H9 (cell line): ENCODE measurements at regions not wholly inside any gene's neighbourhood (a gene's known extent, or its start where the extent isn't known, plus 50 kb on each side); places are given as distances from the start of the nearest gene placed in this dataset.

Source experiments
- DNase-seq: peaks from one replicate; pipeline ENCODE4 v3.0.0-alpha.2; 2017
- H2AFZ ChIP-seq: one replicate; pipeline ENCODE4 v1.6.1; 2013; ENCODE audit warnings: mild to moderate bottlenecking, low read length, control low read depth, moderate library complexity
- H2AK5ac ChIP-seq: 2 replicates; pipeline ENCODE4 v1.6.1; 2013; ENCODE audit warnings: low read length, control low read depth, mixed read lengths; ENCODE audit not compliant: insufficient read length
- H2BK120ac ChIP-seq: one replicate; pipeline ENCODE4 v1.6.1; 2013; ENCODE audit warnings: low read depth, mild to moderate bottlenecking, low read length, control low read depth, inconsistent platforms; ENCODE audit not compliant: poor library complexity, severe bottlenecking
- H2BK12ac ChIP-seq: 2 replicates; pipeline ENCODE4 v1.6.1; 2013; ENCODE audit warnings: low read length, control low read depth, mixed read lengths, low read depth; ENCODE audit not compliant: insufficient read length
- H2BK15ac ChIP-seq: 2 replicates; pipeline ENCODE4 v1.6.1; 2013; ENCODE audit warnings: low read depth, low read length, control low read depth
- H2BK20ac ChIP-seq: one replicate; pipeline ENCODE4 v1.6.1; 2013; ENCODE audit warnings: low read depth, mild to moderate bottlenecking, low read length, control low read depth, inconsistent platforms; ENCODE audit not compliant: poor library complexity, severe bottlenecking
- H2BK5ac ChIP-seq: 2 replicates; pipeline ENCODE4 v1.6.1; 2013; ENCODE audit warnings: low read length, control low read depth, mixed read lengths; ENCODE audit not compliant: insufficient read length
- H3K14ac ChIP-seq: 2 replicates; pipeline ENCODE4 v1.6.1; 2013; ENCODE audit warnings: low read length, control low read depth; ENCODE audit not compliant: insufficient read depth
- H3K18ac ChIP-seq: 2 replicates; pipeline ENCODE4 v1.6.1; 2013; ENCODE audit warnings: low read depth, mild to moderate bottlenecking, mixed read lengths, low read length, control low read depth; ENCODE audit not compliant: insufficient read length
- H3K23ac ChIP-seq: 2 replicates; pipeline ENCODE4 v1.6.1; 2013; ENCODE audit warnings: low read length, control low read depth, mixed read lengths, low read depth; ENCODE audit not compliant: insufficient read length
- H3K23me2 ChIP-seq: 2 replicates; pipeline ENCODE4 v1.6.1; 2013; ENCODE audit warnings: low read depth, mild to moderate bottlenecking, mixed read lengths, low read length, control low read depth; ENCODE audit not compliant: insufficient read length, poor library complexity, severe bottlenecking
- H3K27ac ChIP-seq: 2 replicates; pipeline ENCODE4 v1.5.1; 2013; ENCODE audit warnings: low read length, control low read depth, mixed read lengths, low read depth; ENCODE audit not compliant: insufficient read length
- H3K27me3 ChIP-seq: 2 replicates; pipeline ENCODE4 v1.6.1; 2013; ENCODE audit warnings: low read length, control low read depth, inconsistent platforms; ENCODE audit not compliant: insufficient read depth
- H3K4ac ChIP-seq: 2 replicates; pipeline ENCODE4 v1.6.1; 2013; ENCODE audit warnings: low read depth, mild to moderate bottlenecking, control low read depth, inconsistent platforms, low read length, moderate library complexity
- H3K4me1 ChIP-seq: 2 replicates; pipeline ENCODE4 v1.6.1; 2013; ENCODE audit warnings: low read length, control low read depth, inconsistent platforms; ENCODE audit not compliant: insufficient read depth
- H3K4me2 ChIP-seq: 2 replicates; pipeline ENCODE4 v1.6.1; 2013; ENCODE audit warnings: low read length, control low read depth, mixed read lengths; ENCODE audit not compliant: insufficient read length, insufficient read depth
- H3K56ac ChIP-seq: 2 replicates; pipeline ENCODE4 v1.6.1; 2013; ENCODE audit warnings: low read depth, mild to moderate bottlenecking, mixed read lengths, low read length, control low read depth; ENCODE audit not compliant: insufficient read length
- H3K79me1 ChIP-seq: 2 replicates; pipeline ENCODE4 v1.6.1; 2013; ENCODE audit warnings: low read depth, mild to moderate bottlenecking, moderate library complexity, low read length, control low read depth, inconsistent platforms; ENCODE audit not compliant: insufficient read depth, poor library complexity, severe bottlenecking
- H3K79me2 ChIP-seq: 2 replicates; pipeline ENCODE4 v1.6.1; 2013; ENCODE audit warnings: low read length, control low read depth, inconsistent platforms; ENCODE audit not compliant: insufficient read depth
- H3K9ac ChIP-seq: 2 replicates; pipeline ENCODE4 v1.6.1; 2013; ENCODE audit warnings: low read length, control low read depth, mixed read lengths; ENCODE audit not compliant: insufficient read length; ENCODE audit errors: extremely low read depth
- H3K9me3 ChIP-seq: one replicate; pipeline ENCODE4 v1.6.1; 2013; ENCODE audit warnings: low read depth, low read length, inconsistent platforms; ENCODE audit not compliant: control insufficient read depth
- H3T11ph ChIP-seq: one replicate; pipeline ENCODE4 v1.6.1; 2013; ENCODE audit warnings: mild to moderate bottlenecking, low read length, control low read depth, inconsistent platforms
- H4K20me1 ChIP-seq: one replicate; pipeline ENCODE4 v1.6.1; 2013; ENCODE audit not compliant: control insufficient read depth, insufficient read length, insufficient read depth
- H4K5ac ChIP-seq: 2 replicates; pipeline ENCODE4 v1.6.1; 2013; ENCODE audit warnings: low read depth, mild to moderate bottlenecking, mixed read lengths, low read length, control low read depth; ENCODE audit not compliant: insufficient read length
- H4K8ac ChIP-seq: replicated peaks from 2 replicates; pipeline ENCODE4 v1.6.1; 2013; ENCODE audit warnings: low read length, control low read depth, mixed read lengths, low read depth; ENCODE audit not compliant: insufficient read length
- H4K91ac ChIP-seq: 2 replicates; pipeline ENCODE4 v1.6.1; 2013; ENCODE audit warnings: low read depth, mild to moderate bottlenecking, moderate library complexity, mixed read lengths, low read length, control low read depth; ENCODE audit not compliant: insufficient read length
- H3K27ac Mint-ChIP-seq, 3 experiments: 2 replicates in 2 of 3; 3 replicates in 1 of 3; pipeline ENCODE4 v1.8.0; 2020 to 2021; ENCODE audit warnings: mixed read lengths in 3 of 3, mild to moderate bottlenecking in 1 of 3, moderate library complexity in 1 of 3
- H3K27me3 Mint-ChIP-seq: 2 replicates; pipeline ENCODE4 v1.8.0; 2021; ENCODE audit warnings: low read depth, mild to moderate bottlenecking, moderate library complexity, mixed read lengths
- H3K36me3 Mint-ChIP-seq, 3 experiments: 2 replicates in 2 of 3; 3 replicates in 1 of 3; pipeline ENCODE4 v1.8.0; 2020 to 2021; ENCODE audit warnings: low read depth in 3 of 3, mixed read lengths in 3 of 3; ENCODE audit not compliant: insufficient read depth in 1 of 3
- H3K4me1 Mint-ChIP-seq, 2 experiments: 2 replicates each; pipeline ENCODE4 v1.8.0; 2020; ENCODE audit warnings: mixed read lengths in 2 of 2
- H3K4me3 Mint-ChIP-seq, 2 experiments: 2 replicates in 1 of 2; 3 replicates in 1 of 2; pipeline ENCODE4 v1.8.0; 2020 to 2021; ENCODE audit warnings: mild to moderate bottlenecking in 2 of 2, mixed read lengths in 2 of 2, moderate library complexity in 1 of 2
- H3K9me3 Mint-ChIP-seq, 2 experiments: 2 replicates in 1 of 2; 3 replicates in 1 of 2; pipeline ENCODE4 v1.8.0; 2020; ENCODE audit warnings: mild to moderate bottlenecking in 2 of 2, mixed read lengths in 2 of 2, moderate library complexity in 1 of 2
- WGBS: extraction: QIAGEN DNeasy Blood & Tissue Kit; methylation state at CpG from one replicate; pipeline ENCODE4 v1.1.7; 2013; ENCODE audit warnings: missing lambda C conversion rate, low lambda C conversion rate, mixed read lengths; ENCODE audit not compliant: insufficient read length; ENCODE audit errors: extremely low coverage; 5-methylcytosine and 5-hydroxymethylcytosine counted together
- TF ChIP-seq, protein P1 (sequence below): fragments of 200-600 bp; sonication (generic); conservative IDR thresholded peaks from 3 replicates; pipeline ENCODE4 v1.8.0; 2021; ENCODE audit warnings: antibody characterized with exemption, mild to moderate bottlenecking

DNA sequence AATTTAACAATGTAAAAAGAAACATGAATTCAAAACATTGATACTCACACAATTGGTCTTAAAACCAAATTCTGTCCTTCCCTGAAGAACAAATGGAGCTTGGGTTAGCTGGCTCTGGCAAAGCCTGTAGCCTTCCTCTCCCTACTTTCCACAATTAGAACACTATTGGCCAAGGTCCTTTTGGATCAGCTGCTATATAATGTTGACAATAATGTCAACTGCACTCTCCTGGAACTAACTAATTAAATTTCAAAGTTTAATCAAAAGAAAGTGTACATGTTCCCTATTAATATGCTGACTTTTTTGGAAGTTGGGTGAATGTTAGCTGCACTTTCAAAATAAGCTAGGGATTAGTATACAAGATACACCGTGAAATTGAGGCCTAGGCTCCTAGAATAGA, 440.1 kb upstream of the NFE2L3 start:
- no peak overlapping the region for H2BK15ac ChIP-seq
- no peaks in the 10 kb centered on the region for H3K79me1 ChIP-seq
- H3T11ph ChIP-seq = no peak overlapping the region
- peaks cover 16 to 21% of the 10 kb centered on the region in 2 experiments for H3K4me1 Mint-ChIP-seq
- no peak overlapping the region for H2BK20ac ChIP-seq
- no peak overlapping the region for H3K9ac ChIP-seq
- H3K56ac ChIP-seq = no peak overlapping the region
- no peak overlapping the region for H2BK5ac ChIP-seq
- H3K9me3 ChIP-seq = no peaks in the 10 kb centered on the region
- no peak overlapping the region for H3K23ac ChIP-seq
- H3K4me2 ChIP-seq = no peak overlapping the region
- H4K8ac ChIP-seq = no peak overlapping the region
- H3K27me3 Mint-ChIP-seq = peaks cover 2% of the 10 kb centered on the region; the same call in 1 of the 2 replicates
- no peaks in the 10 kb centered on the region for H4K20me1 ChIP-seq
- H3K4me1 ChIP-seq = 0 out of 2 replicates have a peak, but pooled peaks cover 2% of the 10 kb centered on the region
- no peaks in the 10 kb centered on the region for H3K79me2 ChIP-seq
- H2BK120ac ChIP-seq = no peak overlapping the region
- no peak overlapping the region for H3K4ac ChIP-seq
- H3K27ac ChIP-seq = no peak overlapping the region
- H4K91ac ChIP-seq = no peak overlapping the region
- H2BK12ac ChIP-seq = no peak overlapping the region
- no peak overlapping the region for H3K27ac Mint-ChIP-seq
- no peak overlapping the region for H3K18ac ChIP-seq
- no peak overlapping the region for H3K4me3 Mint-ChIP-seq
- no CpG with 5 or more reads among the region's 1 CpG for WGBS
- TF ChIP-seq, protein P1, sequence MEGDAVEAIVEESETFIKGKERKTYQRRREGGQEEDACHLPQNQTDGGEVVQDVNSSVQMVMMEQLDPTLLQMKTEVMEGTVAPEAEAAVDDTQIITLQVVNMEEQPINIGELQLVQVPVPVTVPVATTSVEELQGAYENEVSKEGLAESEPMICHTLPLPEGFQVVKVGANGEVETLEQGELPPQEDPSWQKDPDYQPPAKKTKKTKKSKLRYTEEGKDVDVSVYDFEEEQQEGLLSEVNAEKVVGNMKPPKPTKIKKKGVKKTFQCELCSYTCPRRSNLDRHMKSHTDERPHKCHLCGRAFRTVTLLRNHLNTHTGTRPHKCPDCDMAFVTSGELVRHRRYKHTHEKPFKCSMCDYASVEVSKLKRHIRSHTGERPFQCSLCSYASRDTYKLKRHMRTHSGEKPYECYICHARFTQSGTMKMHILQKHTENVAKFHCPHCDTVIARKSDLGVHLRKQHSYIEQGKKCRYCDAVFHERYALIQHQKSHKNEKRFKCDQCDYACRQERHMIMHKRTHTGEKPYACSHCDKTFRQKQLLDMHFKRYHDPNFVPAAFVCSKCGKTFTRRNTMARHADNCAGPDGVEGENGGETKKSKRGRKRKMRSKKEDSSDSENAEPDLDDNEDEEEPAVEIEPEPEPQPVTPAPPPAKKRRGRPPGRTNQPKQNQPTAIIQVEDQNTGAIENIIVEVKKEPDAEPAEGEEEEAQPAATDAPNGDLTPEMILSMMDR = no peak
- H3K27me3 ChIP-seq = no peaks in the 10 kb centered on the region
- H4K5ac ChIP-seq = no peak overlapping the region
- H3K14ac ChIP-seq = no peak overlapping the region
- H3K9me3 Mint-ChIP-seq = no peaks in the 10 kb centered on the region
- H3K23me2 ChIP-seq = no peaks in the 10 kb centered on the region
- no peak overlapping the region for H2AFZ ChIP-seq
- DNase-seq = no peak
- no peak overlapping the region for H2AK5ac ChIP-seq
- H3K36me3 Mint-ChIP-seq = no peaks in the 10 kb centered on the region
